GM21381 (cell line): ENCODE measurements at regions not wholly inside any gene's neighbourhood (a gene's known extent, or its start where the extent isn't known, plus 50 kb on each side); places are given as distances from the start of the nearest gene placed in this dataset.
A peak's percentile ranks its signal among the peaks of the same experiment; 100 is the strongest.
"Not testable (repeated sequence)": the region's sequence is repeated elsewhere in the genome, so short reads cannot be mapped to it uniquely, and the experiment has no call there.

Experiments used
- ATAC-seq: cut with Tn5 transposase; IDR thresholded peaks from one replicate; pipeline ENCODE4 v1.9.1; 2021; ENCODE audit warnings: mild to moderate bottlenecking, moderate library complexity; ENCODE audit not compliant: unreplicated experiment

DNA sequence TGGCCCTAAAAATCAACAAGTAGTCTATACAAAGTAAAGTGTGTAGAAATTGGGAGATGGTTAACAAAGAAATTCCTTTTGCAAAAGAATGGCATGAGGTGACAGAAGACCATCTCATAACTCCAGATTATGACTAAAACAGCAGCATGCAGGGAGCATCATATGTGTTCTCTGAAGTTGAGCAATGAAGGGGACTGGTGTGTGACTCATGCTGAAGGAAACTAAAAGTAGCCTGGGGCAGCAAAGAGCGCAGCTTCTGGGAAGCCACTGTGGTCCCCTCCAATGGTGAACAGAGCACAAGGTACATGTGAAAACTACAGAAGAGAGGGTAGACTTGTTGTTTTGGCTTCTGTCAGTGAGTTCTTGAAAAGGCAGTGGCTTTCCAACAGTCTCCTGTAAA is 133.4 kb downstream of the MACC1 start:
- peak; percentile 49 for ATAC-seq

DNA sequence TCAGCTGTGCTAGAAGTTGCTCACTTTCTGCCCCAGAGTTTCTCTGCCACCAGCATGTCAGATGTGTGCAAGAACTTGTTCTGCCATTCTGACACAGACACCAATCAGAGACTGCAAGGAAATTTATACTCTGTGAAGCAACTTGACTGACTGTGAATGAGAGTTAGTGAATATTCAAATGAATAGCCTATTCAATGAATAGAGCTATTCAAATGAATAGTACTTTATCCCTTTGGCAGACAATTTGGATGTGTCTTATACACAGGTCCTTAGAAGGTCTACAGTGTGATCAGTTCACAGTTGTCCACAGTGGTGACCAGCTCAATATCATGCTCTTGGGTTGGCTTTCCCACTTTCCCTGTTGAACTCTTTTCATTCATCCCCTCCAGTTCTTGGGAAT is 138.1 kb downstream of the MACC1 start:
- ATAC-seq: no peak

DNA sequence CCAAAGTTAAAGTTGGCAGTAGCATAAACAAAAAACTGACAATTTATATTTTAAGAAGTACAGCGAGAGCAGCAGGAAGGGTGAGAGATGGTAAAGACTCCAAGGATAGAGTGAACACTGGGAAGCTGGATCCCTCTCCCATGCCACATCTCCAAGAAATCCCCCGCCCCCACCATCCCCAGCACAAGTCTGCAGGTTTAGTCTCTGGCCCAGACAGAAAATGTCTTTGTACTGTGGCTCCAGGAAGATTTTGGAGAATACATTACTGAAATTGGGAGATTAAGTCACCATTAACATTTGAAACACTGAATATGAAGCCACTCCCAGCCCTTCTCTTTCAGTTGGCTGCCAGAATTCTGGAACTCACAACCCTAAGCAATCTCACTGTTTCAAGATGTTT is 140.3 kb downstream of the MACC1 start:
- no peak for ATAC-seq

DNA sequence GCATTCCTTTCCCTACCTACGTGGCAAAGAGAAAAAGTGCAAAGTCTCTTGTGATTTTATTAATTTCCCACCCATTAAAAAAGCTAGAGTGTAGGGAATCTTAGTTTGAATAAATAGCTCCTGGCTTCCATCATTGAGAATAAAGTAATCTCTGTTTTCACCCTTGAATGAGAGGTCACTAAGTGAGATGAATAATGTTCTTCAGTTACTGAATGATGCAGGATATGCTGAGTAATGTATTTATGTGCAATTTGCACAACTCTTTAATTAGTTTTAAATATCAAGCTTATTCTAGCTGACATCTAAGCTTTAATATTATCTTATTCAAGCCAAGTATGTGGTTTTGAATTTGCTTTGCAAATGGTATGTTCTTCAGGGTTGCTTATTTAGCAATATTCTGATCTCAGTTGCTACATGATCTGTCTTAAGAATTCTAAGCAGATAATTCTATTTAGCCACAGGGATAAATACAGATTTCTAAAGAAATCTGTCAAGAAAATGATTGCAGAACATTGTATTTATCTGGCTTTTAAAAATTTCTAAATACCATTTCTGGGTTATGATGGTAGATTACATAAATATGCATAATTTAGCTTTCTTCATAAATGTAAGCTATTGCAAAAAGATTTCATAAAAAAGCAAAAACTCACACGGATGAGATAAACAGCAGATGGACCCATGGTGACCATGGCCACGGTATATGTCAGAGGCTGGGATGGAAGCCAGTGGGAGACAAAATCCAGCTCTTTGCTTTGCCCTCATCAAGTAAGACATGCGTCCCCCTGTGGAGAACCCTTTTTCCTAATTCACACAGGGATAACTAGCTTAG is 141.0 kb downstream of the MACC1 start:
- ATAC-seq: no peak

DNA sequence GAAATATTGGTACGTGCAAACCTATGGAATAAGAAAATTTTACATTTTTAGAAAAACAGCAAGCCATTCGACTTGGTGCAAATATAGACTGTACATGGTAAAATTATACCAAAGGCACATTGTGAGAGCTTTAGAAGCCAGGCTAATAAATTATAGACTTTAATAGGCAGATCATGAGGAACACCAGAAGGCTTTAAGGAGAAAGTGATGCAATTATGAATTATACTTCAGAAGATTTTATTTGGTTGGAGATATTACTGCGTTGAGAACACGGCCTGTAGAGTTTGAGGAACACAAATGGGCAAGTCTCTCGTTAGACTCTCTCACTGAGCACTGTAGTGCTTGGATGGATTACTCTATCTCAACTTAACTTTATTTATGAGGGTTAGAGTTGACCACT is 141.7 kb downstream of the MACC1 start:
- no peak for ATAC-seq

DNA sequence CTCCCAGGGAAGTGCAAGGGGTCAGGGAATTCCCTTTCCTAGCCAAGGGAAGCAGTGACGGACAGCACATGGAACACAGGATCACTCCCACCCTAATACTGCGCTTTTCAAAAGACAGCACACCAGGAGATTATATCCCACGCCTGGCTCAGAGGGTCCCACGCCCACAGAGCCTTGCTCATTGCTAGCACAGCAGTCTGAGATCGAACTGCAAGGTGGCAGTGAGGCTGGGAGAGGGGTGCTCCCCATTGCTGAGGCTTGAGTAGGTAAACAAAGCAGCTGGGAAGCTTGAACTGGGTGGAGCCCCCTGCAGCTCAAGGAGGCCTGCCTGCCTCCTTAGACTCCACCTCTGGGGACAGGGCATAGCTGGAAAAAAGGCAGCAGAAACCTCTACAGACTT is 149.2 kb downstream of the MACC1 start:
- ATAC-seq: not testable (repeated sequence)

DNA sequence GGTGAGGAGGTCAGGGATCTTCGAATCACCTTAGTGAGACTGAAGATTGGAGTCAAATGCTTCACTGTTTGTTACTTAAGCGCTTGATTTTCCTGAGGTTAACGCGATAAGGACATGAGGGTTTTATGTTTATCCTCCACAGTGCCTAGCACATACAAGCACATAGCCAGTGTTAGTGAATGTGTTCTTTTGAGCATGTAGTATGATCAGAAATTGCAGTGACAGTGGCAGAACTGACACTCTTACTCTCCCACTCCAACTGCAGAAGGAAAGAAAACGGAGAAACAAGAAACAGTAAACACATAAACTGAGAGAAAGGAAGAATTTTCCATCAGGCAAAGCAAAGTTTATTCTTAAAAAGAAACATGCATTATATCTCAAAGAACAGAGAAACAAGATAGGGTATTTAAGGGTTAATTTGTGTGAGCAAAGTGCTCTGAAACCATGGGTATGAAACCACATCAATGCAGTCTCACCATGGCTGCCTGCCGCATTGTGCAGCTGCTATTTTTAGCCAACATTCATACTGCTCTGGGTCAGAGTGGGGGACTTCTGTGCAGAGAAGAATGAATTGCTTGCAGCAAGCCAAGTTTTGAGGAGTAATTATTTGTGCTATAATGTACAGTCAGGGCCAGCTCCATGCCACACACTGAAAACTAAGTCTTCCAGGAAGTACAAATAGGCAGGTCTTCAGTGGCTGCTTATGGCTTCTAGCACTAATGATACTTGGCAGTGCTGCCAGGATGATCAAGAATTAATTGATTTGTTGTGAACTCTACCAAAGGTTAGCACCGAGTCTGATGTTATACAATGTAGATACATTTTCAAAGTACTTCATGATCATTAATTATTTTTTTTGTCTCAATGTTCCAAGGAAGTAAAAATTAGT is 152.0 kb downstream of the MACC1 start:
- peak; percentile 100 for ATAC-seq

DNA sequence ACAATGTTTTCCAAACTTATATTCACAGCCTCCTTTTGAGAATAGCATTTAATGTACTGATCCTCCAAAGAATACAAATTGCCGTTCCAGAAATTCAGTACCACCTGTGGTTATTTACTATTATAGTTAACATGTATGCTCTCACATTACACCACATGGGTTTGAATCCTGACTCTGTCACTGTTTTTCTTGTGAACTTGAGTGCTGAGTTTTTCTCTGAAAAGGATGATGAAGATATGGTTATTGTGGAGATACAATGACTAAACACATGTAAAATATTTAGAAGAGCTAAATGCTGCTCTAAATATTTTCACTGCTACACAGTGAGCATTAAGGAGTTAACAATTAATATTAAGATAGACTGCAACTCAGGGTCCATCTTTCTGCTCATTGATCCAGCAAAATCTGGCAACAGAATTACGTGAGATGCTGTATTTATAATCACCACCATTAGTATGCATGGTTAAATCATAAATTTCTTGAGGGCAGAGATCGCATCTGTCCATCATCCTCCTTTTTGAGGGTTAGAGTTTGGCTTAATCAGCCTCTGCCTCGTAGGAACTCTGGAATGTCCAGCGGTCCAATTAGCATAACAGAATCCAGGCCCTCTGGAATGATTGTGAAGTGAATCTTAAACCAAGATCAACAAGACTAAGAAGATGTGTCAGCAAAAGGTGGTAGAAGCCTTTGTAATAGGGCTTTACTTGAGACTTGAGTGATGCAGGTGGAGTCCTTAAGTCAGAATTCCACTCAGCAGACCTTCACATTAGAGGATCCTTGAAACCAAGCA is 152.8 kb downstream of the MACC1 start:
- ATAC-seq: no peak

DNA sequence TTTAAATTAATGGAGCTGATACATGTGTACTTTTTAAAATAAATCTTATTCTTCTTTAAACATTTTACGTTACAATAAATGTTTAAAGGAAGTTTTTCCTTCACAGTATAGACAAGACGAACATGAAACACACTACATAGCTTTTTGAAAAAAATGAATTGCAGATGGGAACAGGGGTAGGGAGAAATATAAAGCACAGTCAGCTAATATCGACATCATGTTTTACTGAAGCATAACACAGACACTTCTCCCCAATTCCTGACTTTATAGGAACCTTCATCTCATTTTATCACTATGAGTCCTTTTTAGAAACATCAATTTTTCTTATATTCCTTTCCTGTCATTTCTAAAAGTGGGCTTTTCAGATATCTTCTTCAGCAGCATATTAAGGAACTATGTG is 153.5 kb downstream of the MACC1 start:
- ATAC-seq: no peak

DNA sequence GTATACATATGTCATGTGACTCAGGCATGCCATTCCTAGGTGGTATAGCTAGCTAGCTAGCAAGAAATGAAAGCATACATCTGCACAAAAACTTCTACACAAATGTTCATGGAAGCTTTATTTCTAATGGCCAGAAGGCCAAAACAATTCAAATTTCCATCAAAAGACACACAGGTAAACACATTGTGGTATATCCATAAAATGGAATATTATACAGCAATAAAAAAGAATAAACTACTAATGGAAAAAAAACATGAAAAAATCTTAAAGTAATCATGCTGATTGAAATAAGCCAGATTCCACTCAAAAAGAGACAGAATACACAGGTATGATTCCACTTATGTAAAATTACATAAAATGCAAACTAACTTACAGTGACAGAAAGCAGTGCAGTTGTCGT is 154.3 kb downstream of the MACC1 start:
- ATAC-seq: no peak

DNA sequence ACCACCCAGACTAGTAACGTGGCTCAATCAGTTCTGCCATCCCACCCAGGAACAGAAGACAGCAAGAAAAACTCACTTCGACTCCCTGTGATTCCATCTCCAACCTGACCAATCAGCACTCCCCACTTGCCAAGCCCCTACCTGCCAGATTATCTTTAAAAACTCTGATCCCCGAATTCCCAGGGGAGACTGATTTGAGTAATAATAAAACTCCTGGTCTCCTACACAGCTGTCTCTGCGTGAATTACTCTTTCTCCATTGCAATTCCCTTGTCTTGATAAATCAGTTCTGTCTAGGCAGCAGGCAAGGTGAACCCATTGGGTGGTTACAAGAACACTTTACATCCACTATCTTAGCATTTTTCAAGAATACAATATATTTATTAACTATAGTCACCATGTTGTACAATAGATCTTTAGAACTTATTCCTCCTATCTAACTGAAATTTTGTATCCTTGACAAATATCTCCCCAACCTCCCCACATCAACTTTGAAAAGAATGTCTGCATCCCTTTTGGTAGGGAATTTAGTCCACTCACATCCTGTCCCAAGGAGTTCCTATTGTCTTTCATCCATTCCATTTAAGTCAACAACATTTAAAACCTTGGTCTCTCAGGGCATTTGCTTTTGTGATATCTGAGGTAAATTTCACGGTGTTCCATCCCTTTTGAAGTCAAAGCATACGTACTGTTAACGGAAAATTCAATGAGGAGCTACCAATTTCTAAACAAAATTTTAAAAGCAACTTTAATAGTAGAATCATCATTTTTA is 163.7 kb downstream of the MACC1 start:
- ATAC-seq: no peak

DNA sequence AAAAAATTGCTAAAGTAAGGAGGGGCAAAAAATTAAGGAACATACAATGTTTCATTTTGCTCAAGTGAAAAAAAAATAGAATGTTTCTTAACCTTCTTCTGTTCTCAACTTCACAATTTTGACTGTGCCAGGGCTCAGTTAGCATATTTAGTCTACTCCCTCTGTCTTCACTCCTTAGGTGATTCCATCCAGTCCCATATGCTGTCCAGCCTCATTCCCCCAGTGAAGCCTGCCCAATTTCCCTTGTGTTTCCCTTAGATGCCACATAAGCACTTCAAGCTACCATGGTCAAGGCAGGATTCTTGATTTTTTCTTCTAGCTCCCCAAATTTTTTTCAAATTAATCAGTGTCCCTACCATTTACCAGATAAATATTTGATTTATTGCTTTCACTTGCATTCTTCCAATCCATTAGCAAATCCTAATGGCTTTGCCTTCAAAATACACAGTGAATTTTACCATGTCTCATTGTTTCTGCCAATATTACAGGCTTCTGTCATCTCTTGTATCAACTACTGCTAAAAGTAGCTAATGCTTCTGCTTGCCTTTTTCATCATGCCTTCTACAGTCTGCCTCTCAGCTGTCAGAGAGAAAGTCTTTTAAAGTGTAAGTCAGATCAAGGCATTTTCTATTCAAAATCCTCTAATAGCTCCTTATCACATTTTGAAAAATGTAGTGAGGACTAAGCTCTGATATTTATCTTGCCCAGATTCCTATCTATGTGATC is 166.8 kb downstream of the MACC1 start:
- no peak for ATAC-seq

DNA sequence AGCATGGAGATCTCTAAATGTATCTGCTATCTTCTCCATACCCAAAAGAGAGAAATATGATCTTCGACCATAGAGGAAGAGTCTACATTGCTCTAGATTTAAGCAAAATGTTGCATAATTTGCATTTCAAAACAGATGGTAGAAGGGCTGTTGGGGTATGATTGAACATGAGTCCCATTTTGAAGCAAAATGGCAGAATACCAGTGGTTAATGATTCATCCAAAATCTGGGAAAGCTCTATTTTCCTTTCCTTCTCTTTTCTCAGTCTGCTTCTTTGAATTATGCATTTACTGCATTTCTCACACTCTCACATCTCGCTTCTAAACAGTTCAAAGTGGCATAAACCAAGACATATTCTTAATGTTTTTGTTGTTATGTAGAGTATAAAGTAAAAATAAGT is 178.5 kb downstream of the MACC1 start:
- no peak for ATAC-seq

DNA sequence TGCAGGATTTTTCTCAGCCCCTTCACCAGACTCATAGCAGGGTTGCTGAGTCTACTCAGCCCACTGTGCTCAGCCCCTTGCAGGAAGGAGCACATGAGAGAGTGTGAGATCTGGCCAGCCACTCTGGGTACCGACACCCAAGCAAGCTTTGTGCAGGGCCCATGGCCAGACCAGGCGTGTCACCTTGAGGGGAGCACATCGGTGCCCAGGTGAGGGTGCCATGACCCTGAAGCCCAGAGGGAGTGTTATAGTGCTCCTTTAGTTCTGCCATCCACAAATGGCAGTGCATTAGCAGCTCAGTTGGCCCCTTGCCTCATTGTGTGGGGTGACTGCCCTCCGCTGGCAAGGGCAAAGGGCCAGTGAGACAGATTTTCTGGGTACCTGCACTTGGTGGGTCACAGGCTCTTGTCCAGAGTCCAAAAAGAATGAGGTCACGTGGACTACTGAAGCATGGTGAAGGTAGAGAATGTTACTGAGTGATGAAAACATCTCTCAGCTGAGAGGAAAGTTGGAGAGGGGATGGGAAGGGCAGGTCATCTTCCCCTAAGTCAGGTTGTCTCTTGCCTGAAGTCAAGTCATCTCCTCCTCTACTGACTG is 181.8 kb downstream of the MACC1 start:
- ATAC-seq: no peak

DNA sequence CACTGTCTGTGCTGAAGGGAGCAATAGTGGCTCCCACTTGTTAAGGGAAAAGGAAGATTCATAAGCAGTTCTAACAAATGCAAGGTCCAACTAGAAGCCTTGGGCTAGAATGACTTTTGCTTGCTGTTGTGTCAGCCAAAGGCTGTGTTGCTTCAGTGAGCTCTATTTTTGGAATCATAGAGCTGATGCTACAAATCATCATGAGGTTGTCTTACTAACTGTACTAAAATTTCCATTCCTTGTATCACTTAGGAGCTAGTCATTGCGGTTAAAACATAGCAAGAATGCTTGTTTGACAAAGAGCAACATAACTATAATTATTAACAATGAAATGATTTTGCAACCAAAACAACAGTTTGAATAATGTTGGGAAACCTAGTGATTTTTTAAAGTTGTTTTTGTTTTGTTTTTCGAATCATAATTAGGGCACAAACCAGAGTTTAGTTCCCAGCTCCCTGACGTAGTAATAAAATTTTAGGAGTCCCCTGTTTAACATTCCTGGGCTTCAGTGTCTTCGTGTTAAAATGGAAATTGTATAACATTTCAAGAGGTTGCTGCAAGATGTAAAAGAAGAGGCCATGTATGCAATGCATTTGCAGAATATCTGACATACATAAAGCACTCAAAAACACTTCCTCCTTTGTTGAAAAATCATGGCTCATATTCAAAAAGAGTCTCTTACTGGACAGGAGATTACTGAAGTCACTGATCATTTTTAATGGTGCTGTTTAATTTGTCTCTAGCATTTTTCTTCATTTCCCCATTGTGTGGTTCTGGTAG is 183.4 kb downstream of the MACC1 start:
- no peak for ATAC-seq

DNA sequence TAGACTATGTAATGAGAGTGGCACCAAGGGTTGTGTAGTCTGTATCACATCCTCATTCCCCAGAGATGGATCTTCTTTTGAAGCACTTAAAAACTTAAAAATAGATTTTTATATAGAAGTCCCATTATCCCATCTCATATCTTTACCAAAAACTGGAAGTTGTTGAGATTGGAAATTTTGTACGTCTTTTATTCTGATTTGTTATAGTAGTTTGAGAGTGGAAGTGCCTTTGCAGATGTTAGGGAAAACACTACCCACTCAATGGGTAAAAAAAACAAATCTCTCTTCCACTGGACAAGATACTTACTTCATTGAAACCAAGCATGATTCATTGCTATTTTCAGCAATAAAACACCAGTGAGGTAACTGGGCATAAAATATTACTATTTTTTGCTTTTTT is 184.4 kb downstream of the MACC1 start:
- no peak for ATAC-seq

DNA sequence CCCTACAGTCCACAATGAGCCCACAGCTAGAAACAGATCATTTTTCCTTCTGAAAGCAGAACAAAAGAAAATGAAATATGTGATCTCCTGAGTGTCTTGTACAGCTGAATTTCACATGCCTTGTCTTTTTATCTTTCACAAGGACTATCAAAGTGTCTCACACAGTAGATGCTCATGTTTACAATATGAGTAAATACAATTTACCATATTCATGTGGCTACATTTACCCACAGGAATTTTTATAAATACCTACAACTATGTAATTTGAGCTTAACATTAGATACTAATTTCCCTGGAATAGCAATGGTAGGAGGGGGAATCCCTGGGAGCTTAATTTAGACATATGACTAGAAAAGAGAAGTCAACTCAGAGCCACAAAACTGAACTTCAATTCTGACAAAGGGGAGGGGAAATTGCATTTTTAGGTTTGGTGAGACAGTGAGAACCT is 186.2 kb downstream of the MACC1 start:
- ATAC-seq: peak; percentile 51

DNA sequence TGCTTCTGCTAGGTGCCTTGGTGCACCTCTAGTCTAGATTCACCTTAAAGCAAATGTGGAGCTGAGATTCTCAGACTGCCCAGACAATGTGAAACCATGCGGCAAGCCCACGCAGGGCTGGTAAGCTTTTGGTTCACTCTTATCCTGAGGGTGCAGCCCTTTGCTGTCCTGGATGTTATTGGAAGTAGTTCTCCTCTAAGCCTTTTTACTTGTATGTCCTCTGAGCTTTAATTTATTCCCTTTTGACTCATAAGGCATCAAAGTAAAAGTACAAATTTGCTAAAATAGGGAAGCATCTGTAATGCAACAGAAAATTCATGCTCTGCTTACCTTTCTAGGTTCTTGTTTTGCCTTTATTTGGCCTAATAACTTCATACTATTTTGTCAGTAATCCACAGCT is 186.8 kb downstream of the MACC1 start:
- ATAC-seq: peak; percentile 81

DNA sequence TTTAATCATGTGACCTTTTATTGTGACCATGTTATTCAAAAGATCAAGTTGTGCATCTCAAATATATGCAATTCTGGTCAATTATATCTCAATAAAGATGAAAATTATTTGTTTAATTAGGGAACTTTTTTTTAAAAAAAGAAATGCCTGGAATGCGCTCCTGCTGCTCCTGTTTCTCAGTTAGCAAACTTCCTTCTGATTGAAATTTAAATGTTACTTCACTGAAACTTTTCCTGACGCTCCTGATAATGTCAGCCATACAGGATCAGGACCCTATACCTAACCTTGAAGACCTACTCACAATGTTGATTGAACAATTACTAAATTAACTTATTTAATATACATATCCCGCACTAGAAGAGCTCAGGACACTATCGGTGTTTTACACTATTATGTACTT is 190.4 kb downstream of the MACC1 start:
- ATAC-seq: no peak
